ENCODE measurements at regions not wholly inside any gene's neighbourhood (a gene's known extent, or its start where the extent isn't known, plus 50 kb on each side); places are given as distances from the start of the nearest gene placed in this dataset.

DNA sequence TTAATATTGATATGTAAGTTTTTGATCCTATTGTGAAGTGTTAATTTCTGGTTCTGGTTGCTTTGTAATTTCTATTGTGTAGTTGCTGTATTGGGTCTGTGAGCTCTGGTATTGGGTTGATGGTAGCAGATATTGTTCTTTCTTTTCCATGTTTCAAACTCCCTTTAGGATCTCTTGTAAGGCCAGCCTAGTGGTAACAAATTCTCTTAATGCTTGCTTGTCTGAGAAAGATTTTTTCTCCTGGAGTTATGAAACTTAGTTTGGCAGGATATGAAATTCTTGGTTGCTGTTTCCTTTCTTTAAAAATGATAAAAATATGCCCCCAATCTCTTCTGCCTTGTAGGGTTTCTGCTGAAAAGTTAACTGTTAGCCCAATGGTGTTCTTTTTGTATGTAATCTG, 268.6 kb upstream of the PLSCR5 start:
- no peak overlapping the region for H2AK9ac ChIP-seq (replicated peaks; ENCODE audit: low read depth, low read length, poor library complexity)
- ChIA-PET POLR2A (ENCODE audit: unreplicated experiment) (no interaction called here), CTCF (no interaction called here)
- no peaks in the 10 kb centered on the region for H3K9me1 ChIP-seq (ENCODE audit: insufficient read depth, low read length)
- H3K27me3 ChIP-seq (ENCODE audit: control insufficient read depth, insufficient read depth, low read length) = no peaks in the 10 kb centered on the region
- no peak overlapping the region for H4K91ac ChIP-seq (ENCODE audit: insufficient read depth, low read depth, low read length)
- H2BK5ac ChIP-seq (ENCODE audit: low read depth, low read length, poor library complexity, severe bottlenecking) = no peak overlapping the region
- no peak overlapping the region for H3K23ac ChIP-seq (ENCODE audit: low read depth, low read length)
- no peak overlapping the region for H3K14ac ChIP-seq (replicated peaks; ENCODE audit: low read depth, low read length)
- intact Hi-C loops (cut with micrococcal nuclease) = no loop called here
- H3K27ac ChIP-seq (ENCODE audit: insufficient read depth, low read length) = no peak overlapping the region
- no peaks in the 10 kb centered on the region for H4K20me1 ChIP-seq (ENCODE audit: insufficient read depth, low read length)
- H2BK20ac ChIP-seq (ENCODE audit: low read depth, low read length) = no peak overlapping the region
- TF ChIP-seq FOS (IDR thresholded peaks at IDR 0.05; ENCODE audit: low read depth, low read length) (no peak), CHD1 (IDR thresholded peaks at IDR 0.05; ENCODE audit: low read depth, low read length) (no peak), MAZ (IDR thresholded peaks at IDR 0.05; ENCODE audit: borderline replicate concordance, low read depth, low read length) (no peak), NFE2L2 (IDR thresholded peaks at IDR 0.05; ENCODE audit: low read depth, low read length) (no peak), MXI1 (IDR thresholded peaks at IDR 0.05; ENCODE audit: borderline replicate concordance, low read depth, low read length) (no peak), CEBPB (IDR thresholded peaks at IDR 0.05; ENCODE audit: low read depth, low read length) (no peak), POLR2A (IDR thresholded peaks at IDR 0.05; ENCODE audit: low read depth, low read length) (no peak), SMC3 (IDR thresholded peaks at IDR 0.05; ENCODE audit: low read depth, low read length) (no peak), RCOR1 (IDR thresholded peaks at IDR 0.05; ENCODE audit: insufficient replicate concordance, low read length) (no peak), RFX5 (IDR thresholded peaks at IDR 0.05; ENCODE audit: low read depth, low read length) (no peak), RAD21 (IDR thresholded peaks at IDR 0.05; ENCODE audit: low read length) (no peak), BHLHE40 (IDR thresholded peaks at IDR 0.05; ENCODE audit: low read depth, low read length) (no peak), MAFK (IDR thresholded peaks at IDR 0.05; ENCODE audit: low read depth, low read length) (no peak)
- TF ChIP-seq, protein P1, sequence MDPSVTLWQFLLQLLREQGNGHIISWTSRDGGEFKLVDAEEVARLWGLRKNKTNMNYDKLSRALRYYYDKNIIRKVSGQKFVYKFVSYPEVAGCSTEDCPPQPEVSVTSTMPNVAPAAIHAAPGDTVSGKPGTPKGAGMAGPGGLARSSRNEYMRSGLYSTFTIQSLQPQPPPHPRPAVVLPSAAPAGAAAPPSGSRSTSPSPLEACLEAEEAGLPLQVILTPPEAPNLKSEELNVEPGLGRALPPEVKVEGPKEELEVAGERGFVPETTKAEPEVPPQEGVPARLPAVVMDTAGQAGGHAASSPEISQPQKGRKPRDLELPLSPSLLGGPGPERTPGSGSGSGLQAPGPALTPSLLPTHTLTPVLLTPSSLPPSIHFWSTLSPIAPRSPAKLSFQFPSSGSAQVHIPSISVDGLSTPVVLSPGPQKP (IDR thresholded peaks at IDR 0.05; ENCODE audit: borderline replicate concordance, low read depth, low read length) = no peak
- TF ChIP-seq, protein P2, sequence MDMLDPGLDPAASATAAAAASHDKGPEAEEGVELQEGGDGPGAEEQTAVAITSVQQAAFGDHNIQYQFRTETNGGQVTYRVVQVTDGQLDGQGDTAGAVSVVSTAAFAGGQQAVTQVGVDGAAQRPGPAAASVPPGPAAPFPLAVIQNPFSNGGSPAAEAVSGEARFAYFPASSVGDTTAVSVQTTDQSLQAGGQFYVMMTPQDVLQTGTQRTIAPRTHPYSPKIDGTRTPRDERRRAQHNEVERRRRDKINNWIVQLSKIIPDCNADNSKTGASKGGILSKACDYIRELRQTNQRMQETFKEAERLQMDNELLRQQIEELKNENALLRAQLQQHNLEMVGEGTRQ (IDR thresholded peaks at IDR 0.05; ENCODE audit: low read depth, low read length) = no peak
- TF ChIP-seq, protein P3, sequence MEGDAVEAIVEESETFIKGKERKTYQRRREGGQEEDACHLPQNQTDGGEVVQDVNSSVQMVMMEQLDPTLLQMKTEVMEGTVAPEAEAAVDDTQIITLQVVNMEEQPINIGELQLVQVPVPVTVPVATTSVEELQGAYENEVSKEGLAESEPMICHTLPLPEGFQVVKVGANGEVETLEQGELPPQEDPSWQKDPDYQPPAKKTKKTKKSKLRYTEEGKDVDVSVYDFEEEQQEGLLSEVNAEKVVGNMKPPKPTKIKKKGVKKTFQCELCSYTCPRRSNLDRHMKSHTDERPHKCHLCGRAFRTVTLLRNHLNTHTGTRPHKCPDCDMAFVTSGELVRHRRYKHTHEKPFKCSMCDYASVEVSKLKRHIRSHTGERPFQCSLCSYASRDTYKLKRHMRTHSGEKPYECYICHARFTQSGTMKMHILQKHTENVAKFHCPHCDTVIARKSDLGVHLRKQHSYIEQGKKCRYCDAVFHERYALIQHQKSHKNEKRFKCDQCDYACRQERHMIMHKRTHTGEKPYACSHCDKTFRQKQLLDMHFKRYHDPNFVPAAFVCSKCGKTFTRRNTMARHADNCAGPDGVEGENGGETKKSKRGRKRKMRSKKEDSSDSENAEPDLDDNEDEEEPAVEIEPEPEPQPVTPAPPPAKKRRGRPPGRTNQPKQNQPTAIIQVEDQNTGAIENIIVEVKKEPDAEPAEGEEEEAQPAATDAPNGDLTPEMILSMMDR (conservative IDR thresholded peaks at IDR 0.05; ENCODE audit: low read depth, low read length) = no peak
- H4K8ac ChIP-seq (ENCODE audit: low read depth in 2 of 2, low read length in 2 of 2) = no peak overlapping the region
- no peak overlapping the region for H3K4me2 ChIP-seq (ENCODE audit: low read depth, low read length)
- H3K79me1 ChIP-seq (ENCODE audit: low read depth in 1 of 2, low read length in 2 of 2) = no peaks in the 10 kb centered on the region
- DNase-seq (no peak), ATAC-seq (ENCODE audit: low read depth) (no peak)
- no peak overlapping the region for H2BK120ac ChIP-seq (ENCODE audit: low read depth, low read length)
- dilution Hi-C loops (cut with HindIII; ENCODE audit: low sequenced_read_pairs, unreplicated experiment) = no loop called here
- no peak overlapping the region for H4K5ac ChIP-seq (ENCODE audit: low read depth, low read length)
- H3K4ac ChIP-seq (ENCODE audit: low read depth, low read length) = no peak overlapping the region
- H3K18ac ChIP-seq (ENCODE audit: low read depth, low read length) = no peak overlapping the region
- no peak overlapping the region for H3K56ac ChIP-seq (ENCODE audit: extremely low read depth, insufficient read depth, low read length)
- H2AFZ ChIP-seq (replicated peaks; ENCODE audit: low read length, poor library complexity) = no peak overlapping the region
- H3K36me3 ChIP-seq (ENCODE audit: control insufficient read depth, insufficient read depth, low read length) = no peaks in the 10 kb centered on the region
- H2AK5ac ChIP-seq (ENCODE audit: low read depth, low read length) = no peak overlapping the region
- in situ Hi-C loops (cut with MboI; ENCODE audit: low sequenced_read_pairs) = no loop called here
- no peaks in the 10 kb centered on the region for H3K4me1 ChIP-seq (ENCODE audit: control insufficient read depth, insufficient read depth, low read length)
- H3K9ac ChIP-seq (ENCODE audit: low read depth, low read length) = no peak overlapping the region
- BruUV-seq (replicated peaks) = no TSS peak
- H3K4me3 ChIP-seq (ENCODE audit: insufficient read depth, low read depth, low read length) = no peak overlapping the region
- no peak overlapping the region for H2BK15ac ChIP-seq (ENCODE audit: low read depth, low read length)
- H3K9me3 ChIP-seq (ENCODE audit: control insufficient read depth, insufficient read depth, low read length) = no peaks in the 10 kb centered on the region
